ENCODE measurements at regions not wholly inside any gene's neighbourhood (a gene's known extent, or its start where the extent isn't known, plus 50 kb on each side); places are given as distances from the start of the nearest gene placed in this dataset.

GRCh38 chr13:85742355-85742754 lies 56.9 kb downstream of the SLITRK6 start:
- DNase-seq (ENCODE audit: low spot score): no peak

GRCh38 chr13:85741017-85741416 lies 58.2 kb downstream of the SLITRK6 start:
- DNase-seq (ENCODE audit: low spot score): no peak

- DNase-seq (ENCODE audit: low spot score): no peak
Measured at GRCh38 chr13:85738696-85739320, 60.4 kb downstream of the SLITRK6 start.

- no peak for DNase-seq (ENCODE audit: low spot score)
Measured at GRCh38 chr13:85737952-85738351, 61.3 kb downstream of the SLITRK6 start.

- DNase-seq (ENCODE audit: low spot score): no peak
Measured at GRCh38 chr13:85729296-85729695, 69.9 kb downstream of the SLITRK6 start.

- DNase-seq (ENCODE audit: low spot score): no peak
Measured at GRCh38 chr13:85728811-85729210, 70.4 kb downstream of the SLITRK6 start.

GRCh38 chr13:85725433-85725832 lies 73.8 kb downstream of the SLITRK6 start:
- DNase-seq (ENCODE audit: low spot score): no peak

- no peak for DNase-seq (ENCODE audit: low spot score)
Measured at GRCh38 chr13:85724546-85725432, 74.4 kb downstream of the SLITRK6 start.

- DNase-seq (ENCODE audit: low spot score): no peak
Measured at GRCh38 chr13:85719749-85720148, 79.5 kb downstream of the SLITRK6 start.

- no peak for DNase-seq (ENCODE audit: low spot score)
Measured at GRCh38 chr13:85717921-85718320, 81.3 kb downstream of the SLITRK6 start.

DNA sequence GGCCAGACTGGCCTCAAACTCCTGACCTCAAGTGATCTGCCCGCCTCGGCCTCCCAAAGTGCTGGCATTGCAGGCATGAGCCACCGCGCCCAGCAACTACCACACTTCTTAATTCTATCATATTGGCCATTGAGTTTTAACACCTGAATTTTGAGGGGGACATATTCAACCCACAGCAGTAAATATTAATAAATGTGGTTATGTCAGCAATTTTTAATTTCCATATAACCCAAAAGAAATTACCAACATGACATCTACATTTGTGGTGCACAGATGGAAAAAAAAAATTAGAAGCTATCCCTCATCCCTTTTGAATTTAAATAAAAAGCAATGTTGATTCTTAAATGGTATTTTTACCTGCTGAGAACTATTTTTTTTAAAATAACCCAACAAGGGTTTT lies 88.7 kb downstream of the SLITRK6 start:
- no peak for DNase-seq (ENCODE audit: low spot score)

DNA sequence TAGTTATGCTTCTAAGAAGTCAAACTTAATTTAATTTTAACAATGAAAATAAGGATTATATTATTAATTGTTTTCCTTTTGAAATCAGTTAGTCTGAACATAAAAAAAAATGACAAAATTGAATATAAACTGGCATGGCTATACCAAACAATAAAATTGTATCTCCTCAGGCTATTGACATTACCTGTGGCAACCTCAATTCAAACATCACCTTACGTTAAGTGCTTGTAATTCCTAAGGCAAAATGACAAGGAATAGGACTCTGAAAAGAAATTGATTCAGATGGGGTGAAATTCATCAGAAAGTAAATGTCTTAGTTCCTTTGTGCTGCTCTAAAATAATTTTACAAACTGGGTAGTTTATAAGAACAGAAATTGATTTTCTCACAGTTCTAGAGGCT lies 89.5 kb downstream of the SLITRK6 start:
- DNase-seq (ENCODE audit: low spot score): no peak

- DNase-seq (ENCODE audit: low spot score): no peak
Measured at GRCh38 chr13:85709072-85709471, 90.1 kb downstream of the SLITRK6 start.

DNA sequence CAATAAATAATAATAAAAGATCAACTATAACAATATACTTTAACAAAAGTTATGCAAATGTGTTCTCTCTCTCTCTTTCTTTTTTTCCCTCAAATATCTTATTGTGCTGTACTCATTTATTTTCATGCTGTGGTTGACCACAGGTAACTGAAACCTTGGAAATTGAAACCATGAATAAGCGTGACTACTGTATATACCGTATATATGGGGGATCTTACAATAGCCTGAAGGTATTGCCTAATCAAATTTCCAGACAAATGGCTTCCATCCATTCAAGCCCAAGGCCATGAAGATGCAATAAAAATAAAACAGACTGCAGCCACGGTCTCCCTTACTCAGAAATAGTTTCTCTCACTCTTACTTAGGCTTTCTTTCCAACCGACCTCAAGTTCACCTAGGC lies 98.3 kb downstream of the SLITRK6 start:
- DNase-seq (ENCODE audit: low spot score): no peak

- no peak for DNase-seq (ENCODE audit: low spot score)
Measured at GRCh38 chr13:85698256-85698655, 101.0 kb downstream of the SLITRK6 start.

DNA sequence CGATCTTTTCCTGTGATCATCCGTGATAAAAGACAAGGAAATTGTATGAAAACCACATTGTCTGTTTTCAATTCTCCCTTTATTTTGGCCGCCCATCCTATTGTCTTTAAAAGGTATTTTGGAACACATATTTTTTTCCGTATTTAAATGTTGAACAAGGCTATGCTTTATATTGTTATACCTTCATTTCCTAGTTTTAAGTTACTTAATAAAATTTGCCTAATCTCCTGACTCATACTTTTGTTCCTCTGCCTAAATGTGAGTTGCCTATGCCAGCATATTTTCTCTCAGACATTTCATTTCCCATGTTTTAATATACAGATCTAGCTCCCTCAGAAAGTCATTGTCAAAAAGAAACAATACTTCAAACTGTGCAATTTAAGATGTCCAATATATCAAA lies 104.2 kb downstream of the SLITRK6 start:
- DNase-seq (ENCODE audit: low spot score): no peak

DNA sequence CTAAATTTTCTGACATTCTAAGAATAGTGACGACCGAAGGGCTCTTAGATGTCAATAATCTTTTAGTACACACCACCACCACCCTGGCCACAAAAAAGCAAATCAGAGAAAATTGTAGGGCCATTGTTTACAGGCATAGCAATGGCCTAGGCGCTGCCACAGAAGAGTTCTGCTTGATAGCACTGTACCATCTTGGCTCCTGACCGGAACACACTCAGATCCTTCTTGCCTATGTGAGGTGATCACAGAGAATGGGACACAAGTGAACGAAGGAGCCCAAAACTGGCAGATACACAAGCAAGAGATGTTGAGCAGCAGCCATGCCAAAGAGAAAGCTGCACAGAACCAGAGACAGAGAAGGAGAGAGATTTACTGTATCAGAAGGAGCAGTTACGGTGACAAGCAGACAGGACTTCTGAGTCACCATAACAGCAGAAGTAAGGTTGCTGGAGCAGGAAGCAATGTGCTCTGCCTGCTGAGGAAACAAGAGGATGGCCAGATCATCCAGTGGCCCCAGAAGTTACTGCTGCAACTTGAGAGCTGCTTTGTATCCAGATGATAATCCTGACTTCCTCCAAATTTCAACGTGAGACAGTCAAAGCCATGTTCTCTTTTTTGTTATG lies 105.2 kb downstream of the SLITRK6 start:
- no peak for DNase-seq (ENCODE audit: low spot score)

- DNase-seq (ENCODE audit: low spot score): no peak
Measured at GRCh38 chr13:85690368-85690767, 108.9 kb downstream of the SLITRK6 start.

DNA sequence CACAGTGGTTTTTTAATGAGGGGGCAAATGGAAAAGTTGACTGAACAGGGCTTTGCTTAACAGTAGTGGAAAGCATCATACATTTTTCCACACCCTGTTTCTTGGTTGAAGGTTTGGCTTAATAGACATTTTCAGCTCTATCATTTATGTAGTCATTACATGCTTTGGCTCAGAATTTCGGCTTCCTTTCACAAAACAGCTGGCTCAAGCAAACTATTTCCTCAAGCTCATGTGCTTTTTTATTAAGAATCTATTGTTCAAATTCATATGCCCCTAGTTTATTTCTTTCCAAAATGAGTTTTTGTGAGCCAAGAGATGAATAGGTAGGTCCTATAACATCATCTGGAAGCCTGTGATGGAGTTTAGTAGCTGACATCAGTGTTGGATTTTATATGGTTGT lies 113.8 kb downstream of the SLITRK6 start:
- DNase-seq (ENCODE audit: low spot score): no peak

- DNase-seq (ENCODE audit: low spot score): no peak
Measured at GRCh38 chr13:85675151-85675907, 123.9 kb downstream of the SLITRK6 start.

GRCh38 chr13:85671336-85671735 lies 127.9 kb downstream of the SLITRK6 start:
- no peak for DNase-seq (ENCODE audit: low spot score)

GRCh38 chr13:85666356-85666755 lies 132.9 kb downstream of the SLITRK6 start:
- DNase-seq (ENCODE audit: low spot score): no peak
